ENCODE measurements at regions not wholly inside any gene's neighbourhood (a gene's known extent, or its start where the extent isn't known, plus 50 kb on each side); places are given as distances from the start of the nearest gene placed in this dataset.

- Histone ChIP-seq H3K9me3 (ENCODE audit: low read length) (no peaks in the 10 kb centered on the region), H3K27me3 (ENCODE audit: insufficient read depth, low read length, poor library complexity, severe bottlenecking) (no peaks in the 10 kb centered on the region), H3K4me1 (ENCODE audit: insufficient read depth, low read length) (no peaks in the 10 kb centered on the region), H3K27ac (ENCODE audit: low read depth, low read length) (no peak overlapping the region), H3K36me3 (ENCODE audit: insufficient read depth, low read length) (no peaks in the 10 kb centered on the region), H3K4me3 (ENCODE audit: low read length) (no peak overlapping the region)
- CTCF ChIA-PET, result no interaction called here
- POLR2A ChIA-PET, result no interaction called here
- Mint-ChIP-seq H3K4me1 (no peaks in the 10 kb centered on the region), H3K9me3 (no peaks in the 10 kb centered on the region), H3K36me3 (no peaks in the 10 kb centered on the region), H3K4me3 (no peak overlapping the region), H3K27ac (no peak overlapping the region), H3K27me3 (peaks cover 11 to 19% of the 10 kb centered on the region in 2 donors)
- DNase-seq, result no peak
Measured at GRCh38 chr6:6905961-6906518, 201.7 kb upstream of the RREB1 start.

- no peak for DNase-seq
- no peaks in the 10 kb centered on the region for H3K36me3 ChIP-seq (ENCODE audit: insufficient read depth, low read length)
- POLR2A ChIA-PET, result no interaction called here
- no peaks in the 10 kb centered on the region for H3K4me1 ChIP-seq (ENCODE audit: insufficient read depth, low read length)
- CTCF ChIA-PET, result no interaction called here
- H3K27ac ChIP-seq (ENCODE audit: low read depth, low read length), result no peak overlapping the region
- no peak overlapping the region for H3K4me3 ChIP-seq (ENCODE audit: low read length)
- Mint-ChIP-seq H3K36me3 (no peaks in the 10 kb centered on the region), H3K9me3 (no peaks in the 10 kb centered on the region), H3K27ac (no peak overlapping the region), H3K4me1 (no peaks in the 10 kb centered on the region), H3K27me3 (peaks cover 8 to 13% of the 10 kb centered on the region in 2 donors), H3K4me3 (no peak overlapping the region)
- no peaks in the 10 kb centered on the region for H3K27me3 ChIP-seq (ENCODE audit: insufficient read depth, low read length, poor library complexity, severe bottlenecking)
- no peaks in the 10 kb centered on the region for H3K9me3 ChIP-seq (ENCODE audit: low read length)
Measured at GRCh38 chr6:6906570-6907213, 201.1 kb upstream of the RREB1 start.

GRCh38 chr6:6907286-6907685 lies 200.5 kb upstream of the RREB1 start:
- ChIA-PET POLR2A (no interaction called here), CTCF (no interaction called here)
- Histone ChIP-seq H3K9me3 (ENCODE audit: low read length) (no peaks in the 10 kb centered on the region), H3K27me3 (ENCODE audit: insufficient read depth, low read length, poor library complexity, severe bottlenecking) (no peaks in the 10 kb centered on the region), H3K4me1 (ENCODE audit: insufficient read depth, low read length) (no peaks in the 10 kb centered on the region), H3K36me3 (ENCODE audit: insufficient read depth, low read length) (no peaks in the 10 kb centered on the region), H3K27ac (ENCODE audit: low read depth, low read length) (no peak overlapping the region), H3K4me3 (ENCODE audit: low read length) (no peak overlapping the region)
- Mint-ChIP-seq H3K27me3 (peaks cover 6 to 11% of the 10 kb centered on the region in 2 donors), H3K27ac (no peak overlapping the region), H3K36me3 (no peaks in the 10 kb centered on the region), H3K9me3 (no peaks in the 10 kb centered on the region), H3K4me1 (no peaks in the 10 kb centered on the region), H3K4me3 (no peak overlapping the region)
- DNase-seq, result no peak

GRCh38 chr6:6908121-6908520 lies 199.6 kb upstream of the RREB1 start:
- ChIA-PET CTCF (no interaction called here), POLR2A (no interaction called here)
- no peaks in the 10 kb centered on the region for H3K4me1 ChIP-seq (ENCODE audit: insufficient read depth, low read length)
- H3K27ac Mint-ChIP-seq, result no peak overlapping the region
- no peak overlapping the region for H3K4me3 ChIP-seq (ENCODE audit: low read length)
- H3K4me1 Mint-ChIP-seq, result no peaks in the 10 kb centered on the region
- no peak overlapping the region for H3K27ac ChIP-seq (ENCODE audit: low read depth, low read length)
- H3K9me3 ChIP-seq (ENCODE audit: low read length), result no peaks in the 10 kb centered on the region
- no peak for DNase-seq
- no peaks in the 10 kb centered on the region for H3K36me3 ChIP-seq (ENCODE audit: insufficient read depth, low read length)
- no peaks in the 10 kb centered on the region for H3K27me3 ChIP-seq (ENCODE audit: insufficient read depth, low read length, poor library complexity, severe bottlenecking)
- H3K27me3 Mint-ChIP-seq, result peaks cover 6 to 7% of the 10 kb centered on the region in 2 donors
- no peak overlapping the region for H3K4me3 Mint-ChIP-seq
- H3K36me3 Mint-ChIP-seq, result no peaks in the 10 kb centered on the region
- H3K9me3 Mint-ChIP-seq, result no peaks in the 10 kb centered on the region

GRCh38 chr6:6909111-6909510 lies 198.7 kb upstream of the RREB1 start:
- H3K27ac Mint-ChIP-seq, result no peak overlapping the region
- ChIA-PET CTCF (no interaction called here), POLR2A (no interaction called here)
- Histone ChIP-seq H3K4me3 (ENCODE audit: low read length) (no peak overlapping the region), H3K4me1 (ENCODE audit: insufficient read depth, low read length) (no peaks in the 10 kb centered on the region), H3K9me3 (ENCODE audit: low read length) (no peaks in the 10 kb centered on the region), H3K36me3 (ENCODE audit: insufficient read depth, low read length) (no peaks in the 10 kb centered on the region), H3K27me3 (ENCODE audit: insufficient read depth, low read length, poor library complexity, severe bottlenecking) (no peaks in the 10 kb centered on the region), H3K27ac (ENCODE audit: low read depth, low read length) (no peak overlapping the region)
- H3K36me3 Mint-ChIP-seq, result no peaks in the 10 kb centered on the region
- H3K27me3 Mint-ChIP-seq, result peaks cover 4 to 8% of the 10 kb centered on the region in 2 donors
- no peaks in the 10 kb centered on the region for H3K4me1 Mint-ChIP-seq
- no peaks in the 10 kb centered on the region for H3K9me3 Mint-ChIP-seq
- H3K4me3 Mint-ChIP-seq, result no peak overlapping the region
- DNase-seq, result no peak

GRCh38 chr6:6910734-6911295 lies 196.9 kb upstream of the RREB1 start:
- Mint-ChIP-seq H3K9me3 (no peaks in the 10 kb centered on the region), H3K36me3 (no peaks in the 10 kb centered on the region), H3K27me3 (peaks cover 3 to 4% of the 10 kb centered on the region in 2 donors), H3K4me1 (no peaks in the 10 kb centered on the region), H3K4me3 (no peak overlapping the region), H3K27ac (no peak overlapping the region)
- POLR2A ChIA-PET, result interaction anchor here (0.7 kb wide), 1 partner anchor 143 kb away, joined by 3 read pairs; no protein-coding TSS in a partner anchor
- DNase-seq, result no peak
- Histone ChIP-seq H3K9me3 (ENCODE audit: low read length) (no peaks in the 10 kb centered on the region), H3K36me3 (ENCODE audit: insufficient read depth, low read length) (no peaks in the 10 kb centered on the region), H3K27me3 (ENCODE audit: insufficient read depth, low read length, poor library complexity, severe bottlenecking) (no peaks in the 10 kb centered on the region), H3K4me3 (ENCODE audit: low read length) (no peak overlapping the region), H3K4me1 (ENCODE audit: insufficient read depth, low read length) (no peaks in the 10 kb centered on the region), H3K27ac (ENCODE audit: low read depth, low read length) (no peak overlapping the region)
- CTCF ChIA-PET, result no interaction called here

- Histone ChIP-seq H3K4me1 (ENCODE audit: insufficient read depth, low read length) (peaks cover 1% of the 10 kb centered on the region), H3K27ac (ENCODE audit: low read depth, low read length) (no peak overlapping the region), H3K9me3 (ENCODE audit: low read length) (no peaks in the 10 kb centered on the region), H3K36me3 (ENCODE audit: insufficient read depth, low read length) (no peaks in the 10 kb centered on the region), H3K27me3 (ENCODE audit: insufficient read depth, low read length, poor library complexity, severe bottlenecking) (no peaks in the 10 kb centered on the region), H3K4me3 (ENCODE audit: low read length) (no peak overlapping the region)
- no peak for DNase-seq
- H3K4me3 Mint-ChIP-seq, result no peak overlapping the region
- no peaks in the 10 kb centered on the region for H3K36me3 Mint-ChIP-seq
- H3K27me3 Mint-ChIP-seq, result peaks cover 3 to 4% of the 10 kb centered on the region in 2 donors
- CTCF ChIA-PET, result no interaction called here
- H3K9me3 Mint-ChIP-seq, result no peaks in the 10 kb centered on the region
- no peak overlapping the region for H3K27ac Mint-ChIP-seq
- POLR2A ChIA-PET, result no interaction called here
- no peaks in the 10 kb centered on the region for H3K4me1 Mint-ChIP-seq
Measured at GRCh38 chr6:6911391-6911790, 196.4 kb upstream of the RREB1 start.

- no peak overlapping the region for H3K4me3 Mint-ChIP-seq
- no peak overlapping the region for H3K27ac Mint-ChIP-seq
- H3K27ac ChIP-seq (ENCODE audit: low read depth, low read length), result no peak overlapping the region
- no peaks in the 10 kb centered on the region for H3K27me3 ChIP-seq (ENCODE audit: insufficient read depth, low read length, poor library complexity, severe bottlenecking)
- H3K4me1 Mint-ChIP-seq, result no peaks in the 10 kb centered on the region
- H3K36me3 Mint-ChIP-seq, result no peaks in the 10 kb centered on the region
- H3K4me1 ChIP-seq (ENCODE audit: insufficient read depth, low read length), result peaks cover 5% of the 10 kb centered on the region
- ChIA-PET POLR2A (no interaction called here), CTCF (no interaction called here)
- H3K27me3 Mint-ChIP-seq, result peaks cover 3 to 4% of the 10 kb centered on the region in 2 donors
- no peaks in the 10 kb centered on the region for H3K9me3 ChIP-seq (ENCODE audit: low read length)
- H3K4me3 ChIP-seq (ENCODE audit: low read length), result no peak overlapping the region
- H3K36me3 ChIP-seq (ENCODE audit: insufficient read depth, low read length), result no peaks in the 10 kb centered on the region
- no peaks in the 10 kb centered on the region for H3K9me3 Mint-ChIP-seq
- DNase-seq, result no peak
Measured at GRCh38 chr6:6912817-6913744, 194.7 kb upstream of the RREB1 start.

Measured in CD8-positive, alpha-beta memory T cell (primary cell).